Transverse colon (tissue), 4 donors: ENCODE measurements at regions not wholly inside any gene's neighbourhood (a gene's known extent, or its start where the extent isn't known, plus 50 kb on each side); places are given as distances from the start of the nearest gene placed in this dataset.

Source experiments
- DNase-seq: peaks from one replicate; pipeline ENCODE4 v3.0.0-alpha.2; 2019
- H3K27ac ChIP-seq, 4 donors: fragments of 200-600 bp; sonication (generic); 2 replicates each; pipeline ENCODE4 v1.5.1; 2016 to 2018; ENCODE audit warnings: inconsistent platforms in 4 of 4
- H3K27me3 ChIP-seq: fragments of 200-600 bp; sonication (generic); 2 replicates; pipeline ENCODE4 v1.5.1; 2017; ENCODE audit warnings: inconsistent platforms
- H3K36me3 ChIP-seq, 4 donors: fragments of 200-600 bp; sonication (generic); 2 replicates each; pipeline ENCODE4 v1.5.1; 2017 to 2019; ENCODE audit warnings: inconsistent platforms in 4 of 4
- H3K4me1 ChIP-seq, 4 donors: fragments of 200-600 bp; sonication (generic); 2 replicates each; pipeline ENCODE4 v1.5.1; 2017 to 2020; ENCODE audit warnings: inconsistent platforms in 4 of 4
- H3K4me3 ChIP-seq, 4 donors: fragments of 200-600 bp; sonication (generic); 1 replicate in 1 of 4; 2 replicates in 3 of 4; pipeline versions ENCODE4 v1.5.1 to v1.6.1; 2017 to 2019; ENCODE audit warnings: inconsistent platforms in 4 of 4
- H3K9me3 ChIP-seq, 2 donors: fragments of 200-600 bp; sonication (generic); 2 replicates each; pipeline ENCODE4 v1.5.1; 2017 to 2019; ENCODE audit warnings: inconsistent platforms in 2 of 2
- CTCF ChIP-seq, 5 experiments: fragments of 200-600 bp in 3 of 5; fragments of 450-650 bp in 2 of 5; sonication (generic) in 3 of 5; IDR thresholded peaks; 1 replicate in 2 of 5; 2 replicates in 3 of 5; pipeline ENCODE4 v1.5.1; 2016 to 2017; ENCODE audit warnings: antibody characterized with exemption in 5 of 5, inconsistent platforms in 3 of 5, mild to moderate bottlenecking in 2 of 5, moderate library complexity in 1 of 5
- EP300 ChIP-seq: sonication (generic); formaldehyde crosslinking; IDR thresholded peaks from one replicate; pipeline ENCODE4 v1.6.1; 2017; ENCODE audit warnings: antibody characterized with exemption, low read depth
- POLR2A ChIP-seq: fragments of 450-650 bp; IDR thresholded peaks from one replicate; pipeline ENCODE4 v1.6.1; 2016; ENCODE audit warnings: antibody characterized with exemption, mild to moderate bottlenecking, moderate library complexity
- POLR2AphosphoS5 ChIP-seq, 3 donors: sonication (generic); formaldehyde crosslinking; IDR thresholded peaks; one replicate each; pipeline ENCODE4 v1.6.1; 2016; ENCODE audit warnings: antibody characterized with exemption in 3 of 3
- WGBS, 2 donors: methylation state at CpG; one replicate each; pipeline ENCODE4 v1.1.5; 2018; ENCODE audit warnings: low coverage in 1 of 2; 5-methylcytosine and 5-hydroxymethylcytosine counted together
- in situ Hi-C, 4 donors: fragments of 200-750 bp; cut with MboI; loops; one replicate each; pipeline versions ENCODE4 v1.15.0 to v1.15.1; 2017; ENCODE audit warnings: low sequenced_read_pairs in 3 of 4, low pct_ligation_motif_present in 1 of 4, low pct_unique_long_range_greater_than_20kb in 1 of 4
- intact Hi-C: fragments of 100-400 bp; cut with DNase I; formaldehyde crosslinking; loops from one replicate; pipeline ENCODE4 v1.15.1; 2023; ENCODE audit warnings: low total_unique reads

GRCh38 chr1:30469426-30469825, 254.0 kb downstream of the MATN1 start:
- TF ChIP-seq CTCF (IDR thresholded peaks at IDR 0.05) (no peak), EP300 (no peak), POLR2A (no peak)
- DNase-seq, result no peak
- Histone ChIP-seq H3K36me3 (no peaks in the 10 kb centered on the region), H3K4me1 (no peaks in the 10 kb centered on the region), H3K27me3 (no peaks in the 10 kb centered on the region), H3K9me3 (no peaks in the 10 kb centered on the region), H3K27ac (no peak overlapping the region), H3K4me3 (no peak overlapping the region)
- in situ Hi-C loops, result no loop called here
- intact Hi-C loops, result no loop called here
- WGBS, 2 donors, result 62% methylated on average over 5 of the region's 5 CpGs; no CpG with 5 or more reads in 1 of the 2 donors

GRCh38 chr1:30467101-30467500, 256.3 kb downstream of the MATN1 start:
- Histone ChIP-seq H3K36me3 (no peaks in the 10 kb centered on the region), H3K27ac (no peak overlapping the region), H3K9me3 (no peaks in the 10 kb centered on the region), H3K4me1 (no peaks in the 10 kb centered on the region), H3K4me3 (no peak overlapping the region), H3K27me3 (no peaks in the 10 kb centered on the region)
- intact Hi-C loops, result no loop called here
- in situ Hi-C loops, result no loop called here
- WGBS, 2 donors, result 80 to 86% methylated on average over 6 to 10 of the region's 10 CpGs
- DNase-seq, result no peak
- TF ChIP-seq POLR2A (no peak), EP300 (no peak), POLR2AphosphoS5 (IDR thresholded peaks at IDR 0.05) (no peak), CTCF (IDR thresholded peaks at IDR 0.05) (no peak)

GRCh38 chr1:30466610-30467009, 256.8 kb downstream of the MATN1 start:
- TF ChIP-seq POLR2AphosphoS5 (IDR thresholded peaks at IDR 0.05), result no peak
- TF ChIP-seq POLR2A, result no peak
- no peak for TF ChIP-seq CTCF (IDR thresholded peaks at IDR 0.05)
- no peak for TF ChIP-seq EP300
- H3K36me3 ChIP-seq, result no peaks in the 10 kb centered on the region
- no peak for DNase-seq
- WGBS, 2 donors, result 50% methylated on average over 3 of the region's 3 CpGs; no CpG with 5 or more reads in 1 of the 2 donors
- in situ Hi-C loops (no loop called here), intact Hi-C loops (no loop called here)
- no peaks in the 10 kb centered on the region for H3K4me1 ChIP-seq
- no peak overlapping the region for H3K27ac ChIP-seq
- H3K27me3 ChIP-seq, result no peaks in the 10 kb centered on the region
- no peaks in the 10 kb centered on the region for H3K9me3 ChIP-seq
- H3K4me3 ChIP-seq, result no peak overlapping the region

GRCh38 chr1:30466026-30466425, 257.4 kb downstream of the MATN1 start:
- 55 to 100% methylated on average over 1 to 4 of the region's 4 CpGs for WGBS, 2 donors
- no peak for DNase-seq
- H3K4me3 ChIP-seq, result no peak overlapping the region
- in situ Hi-C loops, result no loop called here
- no peaks in the 10 kb centered on the region for H3K27me3 ChIP-seq
- no peaks in the 10 kb centered on the region for H3K36me3 ChIP-seq
- H3K27ac ChIP-seq, result no peak overlapping the region
- TF ChIP-seq POLR2AphosphoS5 (IDR thresholded peaks at IDR 0.05) (no peak), EP300 (no peak), CTCF (IDR thresholded peaks at IDR 0.05) (no peak), POLR2A (no peak)
- no peaks in the 10 kb centered on the region for H3K4me1 ChIP-seq
- intact Hi-C loops, result no loop called here
- no peaks in the 10 kb centered on the region for H3K9me3 ChIP-seq
